GM19239 (cell line): ENCODE measurements at regions not wholly inside any gene's neighbourhood (a gene's known extent, or its start where the extent isn't known, plus 50 kb on each side); places are given as distances from the start of the nearest gene placed in this dataset.

Experiments used
- DNase-seq: peaks from one replicate; pipeline ENCODE4 v3.0.0; 2011; ENCODE audit warnings: low spot score; ENCODE audit not compliant: insufficient read length
- FAIRE-seq: peaks from 2 replicates; lab custom pipeline; 2011; peaks lifted over from hg19 to GRCh38; lab: Jason Lieb, UNC

- DNase-seq = no peak
- no peak for FAIRE-seq
Measured at GRCh38 chr10:10528563-10528910, 489.1 kb upstream of the CELF2 start.

- FAIRE-seq (no peak), DNase-seq (no peak)
Measured at GRCh38 chr10:10530313-10530712, 487.4 kb upstream of the CELF2 start.

- FAIRE-seq (no peak), DNase-seq (no peak)
Measured at GRCh38 chr10:10532236-10532635, 485.4 kb upstream of the CELF2 start.

GRCh38 chr10:10532826-10533225, 484.8 kb upstream of the CELF2 start:
- DNase-seq = no peak
- no peak for FAIRE-seq

GRCh38 chr10:10533437-10533836, 484.2 kb upstream of the CELF2 start:
- no peak for FAIRE-seq

GRCh38 chr10:10538326-10538725, 479.3 kb upstream of the CELF2 start:
- FAIRE-seq (no peak), DNase-seq (no peak)

More at GRCh38 chr10:10533437-10533836, 484.2 kb upstream of the CELF2 start:
- DNase-seq = no peak

GRCh38 chr10:10540398-10540797, 477.3 kb upstream of the CELF2 start:
- FAIRE-seq (no peak), DNase-seq (no peak)

GRCh38 chr10:10542477-10542876, 475.2 kb upstream of the CELF2 start:
- DNase-seq = no peak
- FAIRE-seq = no peak

- FAIRE-seq (no peak), DNase-seq (no peak)
Measured at GRCh38 chr10:10544890-10545289, 472.8 kb upstream of the CELF2 start.

GRCh38 chr10:10545771-10546170, 471.9 kb upstream of the CELF2 start:
- DNase-seq = no peak
- no peak for FAIRE-seq

GRCh38 chr10:10551596-10552301, 465.9 kb upstream of the CELF2 start:
- FAIRE-seq (no peak), DNase-seq (no peak)

GRCh38 chr10:10552948-10553347, 464.7 kb upstream of the CELF2 start:
- DNase-seq (no peak), FAIRE-seq (no peak)

GRCh38 chr10:10564081-10564794, 453.4 kb upstream of the CELF2 start:
- no peak for FAIRE-seq
- DNase-seq = no peak

- DNase-seq (no peak), FAIRE-seq (no peak)
Measured at GRCh38 chr10:10576937-10577336, 440.7 kb upstream of the CELF2 start.

GRCh38 chr10:10579709-10580108, 438.0 kb upstream of the CELF2 start:
- FAIRE-seq = no peak
- DNase-seq = no peak

- no peak for DNase-seq
- no peak for FAIRE-seq
Measured at GRCh38 chr10:10584161-10584560, 433.5 kb upstream of the CELF2 start.

GRCh38 chr10:10587744-10588393, 429.8 kb upstream of the CELF2 start:
- FAIRE-seq (no peak), DNase-seq (no peak)

- no peak for FAIRE-seq
- DNase-seq = no peak
Measured at GRCh38 chr10:10589540-10590303, 427.9 kb upstream of the CELF2 start.

GRCh38 chr10:10591715-10592341, 425.8 kb upstream of the CELF2 start:
- DNase-seq (no peak), FAIRE-seq (no peak)

GRCh38 chr10:10596256-10596655, 421.4 kb upstream of the CELF2 start:
- DNase-seq (no peak), FAIRE-seq (no peak)
